Peyer's patch (tissue), 4 donors: ENCODE measurements at regions not wholly inside any gene's neighbourhood (a gene's known extent, or its start where the extent isn't known, plus 50 kb on each side); places are given as distances from the start of the nearest gene placed in this dataset.

ENCODE experiments used
- DNase-seq, 3 donors: peaks; one replicate each; pipeline ENCODE4 v3.0.0-alpha.2; 2017 to 2019
- H3K27ac ChIP-seq, 4 donors: fragments of 200-600 bp; sonication (generic); one replicate each; pipeline ENCODE4 v1.5.1; 2016 to 2019
- H3K27me3 ChIP-seq, 2 donors: fragments of 200-600 bp; sonication (generic); one replicate each; pipeline ENCODE4 v1.5.1; 2019
- H3K36me3 ChIP-seq, 3 donors: fragments of 200-600 bp; sonication (generic); one replicate each; pipeline ENCODE4 v1.5.1; 2016 to 2019
- H3K4me1 ChIP-seq, 4 donors: fragments of 200-600 bp; sonication (generic); one replicate each; pipeline ENCODE4 v1.5.1; 2016 to 2019
- H3K4me3 ChIP-seq, 4 donors: fragments of 200-600 bp; sonication (generic); 1 replicate in 3 of 4; 2 replicates in 1 of 4; pipeline ENCODE4 v1.5.1; 2016 to 2019; ENCODE audit warnings: mild to moderate bottlenecking in 1 of 4
- H3K9me3 ChIP-seq, 4 donors: fragments of 200-600 bp; sonication (generic); one replicate each; pipeline ENCODE4 v1.5.1; 2016 to 2019; ENCODE audit warnings: mild to moderate bottlenecking in 1 of 4
- POLR2A ChIP-seq, 2 donors: fragments of 450-650 bp; IDR thresholded peaks; one replicate each; pipeline ENCODE4 v1.5.1; 2017; ENCODE audit warnings: antibody characterized with exemption in 2 of 2, mild to moderate bottlenecking in 2 of 2, moderate library complexity in 2 of 2
- TF ChIP-seq, protein P1 (sequence below), 6 experiments: fragments of 450-650 bp in 4 of 6; fragments of 200-600 bp in 2 of 6; sonication (generic) in 1 of 6; IDR thresholded peaks; one replicate each; pipeline ENCODE4 v1.5.1; 2017 to 2019; ENCODE audit warnings: antibody characterized with exemption in 6 of 6, mild to moderate bottlenecking in 3 of 6, moderate library complexity in 1 of 6

DNA sequence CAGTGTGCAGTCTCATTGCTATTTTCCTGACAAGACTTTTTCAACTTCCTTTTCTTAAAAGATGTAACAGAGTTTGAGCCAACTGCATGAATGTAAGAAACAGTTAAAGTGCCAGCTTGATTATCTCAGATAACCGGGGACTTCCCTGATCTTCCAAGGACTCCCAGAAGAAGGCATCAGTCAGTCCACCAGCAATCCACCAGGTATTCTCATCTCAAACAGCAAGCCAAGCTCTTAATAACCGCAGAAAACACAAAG, 350.1 kb downstream of the LIG4 start:
- no peaks in the 10 kb centered on the region for H3K9me3 ChIP-seq
- no peaks in the 10 kb centered on the region for H3K4me1 ChIP-seq
- H3K4me3 ChIP-seq = no peak overlapping the region
- H3K27ac ChIP-seq = no peak overlapping the region
- peaks cover 0 to 21% of the 10 kb centered on the region in 2 donors for H3K27me3 ChIP-seq
- TF ChIP-seq POLR2A (IDR thresholded peaks at IDR 0.05) = no peak
- no peaks in the 10 kb centered on the region for H3K36me3 ChIP-seq
- DNase-seq = no peak

DNA sequence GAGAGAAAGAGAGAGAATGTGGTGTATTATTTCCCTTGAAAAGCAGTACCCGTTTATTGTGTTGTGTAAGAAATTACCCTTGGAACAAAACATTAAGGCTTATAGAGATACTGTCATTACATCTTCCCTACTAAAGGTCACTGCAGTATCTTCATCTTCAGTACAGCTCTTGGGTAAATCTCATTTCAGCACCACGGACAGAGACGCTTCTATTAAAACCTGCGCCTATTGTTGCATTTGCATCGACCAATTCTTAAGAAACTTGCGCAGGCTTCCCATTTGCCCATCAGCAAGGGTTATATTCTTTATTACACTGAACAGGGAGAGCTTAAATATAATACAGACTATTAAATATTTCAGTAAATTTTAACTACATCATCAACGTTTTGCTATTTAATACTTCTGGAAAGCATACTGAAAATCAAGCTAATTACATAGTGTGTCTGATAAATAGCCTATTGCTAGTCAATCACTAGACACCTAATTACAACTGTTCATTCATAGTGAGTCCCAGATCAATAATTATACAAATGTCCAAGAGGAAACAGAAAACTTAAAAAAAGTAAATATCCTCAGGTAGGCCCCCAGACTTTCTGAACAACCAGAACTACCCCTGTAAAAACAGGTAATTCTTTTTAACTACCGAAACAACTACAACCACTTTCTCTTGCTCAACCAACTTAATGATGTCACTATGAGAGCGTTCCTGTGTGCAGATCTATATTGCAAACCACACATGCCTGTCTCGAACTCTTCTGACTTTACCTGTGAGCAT, 350.6 kb downstream of the LIG4 start:
- no peak for DNase-seq
- no peak for TF ChIP-seq POLR2A (IDR thresholded peaks at IDR 0.05)
- TF ChIP-seq, protein P1, sequence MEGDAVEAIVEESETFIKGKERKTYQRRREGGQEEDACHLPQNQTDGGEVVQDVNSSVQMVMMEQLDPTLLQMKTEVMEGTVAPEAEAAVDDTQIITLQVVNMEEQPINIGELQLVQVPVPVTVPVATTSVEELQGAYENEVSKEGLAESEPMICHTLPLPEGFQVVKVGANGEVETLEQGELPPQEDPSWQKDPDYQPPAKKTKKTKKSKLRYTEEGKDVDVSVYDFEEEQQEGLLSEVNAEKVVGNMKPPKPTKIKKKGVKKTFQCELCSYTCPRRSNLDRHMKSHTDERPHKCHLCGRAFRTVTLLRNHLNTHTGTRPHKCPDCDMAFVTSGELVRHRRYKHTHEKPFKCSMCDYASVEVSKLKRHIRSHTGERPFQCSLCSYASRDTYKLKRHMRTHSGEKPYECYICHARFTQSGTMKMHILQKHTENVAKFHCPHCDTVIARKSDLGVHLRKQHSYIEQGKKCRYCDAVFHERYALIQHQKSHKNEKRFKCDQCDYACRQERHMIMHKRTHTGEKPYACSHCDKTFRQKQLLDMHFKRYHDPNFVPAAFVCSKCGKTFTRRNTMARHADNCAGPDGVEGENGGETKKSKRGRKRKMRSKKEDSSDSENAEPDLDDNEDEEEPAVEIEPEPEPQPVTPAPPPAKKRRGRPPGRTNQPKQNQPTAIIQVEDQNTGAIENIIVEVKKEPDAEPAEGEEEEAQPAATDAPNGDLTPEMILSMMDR (IDR thresholded peaks at IDR 0.05) = no peak
- H3K9me3 ChIP-seq = no peaks in the 10 kb centered on the region

DNA sequence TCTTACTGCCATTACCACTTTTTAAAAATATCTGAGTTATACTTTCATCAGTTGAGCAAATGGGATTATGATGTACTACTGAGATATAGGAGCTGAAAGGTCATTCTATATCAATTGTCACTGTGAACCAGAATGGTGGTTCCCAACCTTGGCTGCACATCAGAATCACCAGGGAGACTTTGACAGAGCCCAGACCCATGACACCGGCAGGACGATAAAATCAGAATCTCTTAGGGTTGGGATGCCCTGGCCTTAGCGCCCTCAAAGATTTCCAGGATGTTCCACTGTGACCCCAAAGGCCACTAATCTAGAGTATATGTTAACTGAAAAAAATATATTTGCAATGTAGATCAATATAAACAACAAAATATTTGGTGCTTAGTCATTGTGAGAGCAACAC, 355.1 kb downstream of the LIG4 start:
- Histone ChIP-seq H3K27me3 (no peaks in the 10 kb centered on the region), H3K4me3 (no peak overlapping the region), H3K9me3 (no peaks in the 10 kb centered on the region), H3K4me1 (no peaks in the 10 kb centered on the region), H3K36me3 (no peaks in the 10 kb centered on the region), H3K27ac (no peak overlapping the region)
- TF ChIP-seq, protein P1 (IDR thresholded peaks at IDR 0.05) = no peak
- no peak for TF ChIP-seq POLR2A (IDR thresholded peaks at IDR 0.05)
- no peak for DNase-seq

More for the DNA sequence above, 350.6 kb downstream of the LIG4 start:
- no peak overlapping the region for H3K4me3 ChIP-seq
- H3K27me3 ChIP-seq = peaks cover 0 to 21% of the 10 kb centered on the region in 2 donors
- no peaks in the 10 kb centered on the region for H3K4me1 ChIP-seq
- H3K27ac ChIP-seq = no peak overlapping the region
- no peaks in the 10 kb centered on the region for H3K36me3 ChIP-seq

DNA sequence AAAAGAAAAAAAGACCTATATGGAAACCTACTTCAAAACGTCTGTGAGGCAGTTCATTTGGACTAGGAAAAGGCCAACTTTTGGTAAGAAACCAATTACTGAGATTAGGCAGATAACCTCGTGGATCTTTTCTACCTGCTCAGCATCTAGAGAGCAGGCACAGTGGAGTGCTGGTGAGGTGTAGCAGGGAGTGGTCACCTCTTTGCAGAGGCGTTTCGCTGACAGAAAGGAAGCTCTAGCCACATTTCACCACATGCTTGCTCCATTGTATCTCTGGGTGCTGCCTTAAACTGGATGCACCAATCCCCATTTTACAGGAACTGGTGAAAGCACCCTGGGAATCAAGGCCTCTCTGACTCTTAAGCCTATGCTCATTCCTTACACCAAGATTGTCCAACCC, 360.5 kb downstream of the LIG4 start:
- Histone ChIP-seq H3K27me3 (no peaks in the 10 kb centered on the region), H3K9me3 (no peaks in the 10 kb centered on the region), H3K4me1 (no peaks in the 10 kb centered on the region), H3K27ac (no peak overlapping the region), H3K36me3 (no peaks in the 10 kb centered on the region), H3K4me3 (no peak overlapping the region)
- DNase-seq = no peak
- TF ChIP-seq POLR2A (IDR thresholded peaks at IDR 0.05) = no peak
- TF ChIP-seq, protein P1 (IDR thresholded peaks at IDR 0.05) = no peak

DNA sequence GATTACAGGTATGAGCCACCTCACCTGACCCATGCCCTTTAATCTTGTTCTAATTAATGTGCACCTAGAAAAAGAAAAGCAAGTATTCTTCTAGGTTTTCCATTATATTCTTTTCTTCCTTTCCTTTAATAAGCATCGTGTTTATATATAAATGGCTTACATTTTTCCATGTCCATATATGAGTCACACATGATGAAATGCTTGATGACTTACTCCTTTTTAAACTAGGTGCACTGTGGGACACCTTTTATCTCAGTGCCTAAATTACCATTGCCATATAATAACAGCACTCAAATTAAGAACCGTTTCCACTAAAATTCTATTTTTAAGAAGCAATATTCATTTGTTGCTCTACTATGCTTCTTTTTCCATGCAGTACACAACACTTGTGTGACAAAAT, 363.3 kb downstream of the LIG4 start:
- TF ChIP-seq, protein P1 (IDR thresholded peaks at IDR 0.05) = no peak
- no peak for TF ChIP-seq POLR2A (IDR thresholded peaks at IDR 0.05)
- no peak for DNase-seq

DNA sequence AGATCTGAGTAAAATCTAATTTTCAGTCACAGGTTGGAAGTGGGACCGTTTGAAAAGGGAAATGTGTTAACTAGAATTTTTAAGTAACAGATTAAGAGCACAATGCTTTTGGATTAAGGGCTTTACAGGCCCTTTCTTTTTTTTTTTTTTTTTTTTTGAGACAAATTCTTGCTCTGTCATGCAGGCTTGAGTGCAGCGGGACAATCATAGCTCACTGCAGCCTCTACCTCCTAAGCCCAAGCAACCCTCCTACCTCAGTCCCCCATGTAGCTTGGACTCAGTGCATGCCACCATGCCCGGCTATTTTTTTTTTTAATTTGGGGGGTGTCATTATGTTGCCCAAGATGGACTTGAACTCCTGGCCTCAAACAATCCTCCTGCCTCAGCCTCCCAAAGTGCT, 363.7 kb downstream of the LIG4 start:
- DNase-seq = no peak
- no peaks in the 10 kb centered on the region for H3K36me3 ChIP-seq
- no peaks in the 10 kb centered on the region for H3K27me3 ChIP-seq
- no peaks in the 10 kb centered on the region for H3K9me3 ChIP-seq
- H3K4me3 ChIP-seq = no peak overlapping the region
- TF ChIP-seq, protein P1 (IDR thresholded peaks at IDR 0.05) = no peak
- TF ChIP-seq POLR2A (IDR thresholded peaks at IDR 0.05) = no peak
- H3K4me1 ChIP-seq = no peaks in the 10 kb centered on the region
- no peak overlapping the region for H3K27ac ChIP-seq

More for the DNA sequence above, 363.3 kb downstream of the LIG4 start:
- Histone ChIP-seq H3K4me1 (no peaks in the 10 kb centered on the region), H3K27me3 (no peaks in the 10 kb centered on the region), H3K9me3 (no peaks in the 10 kb centered on the region), H3K36me3 (no peaks in the 10 kb centered on the region), H3K27ac (no peak overlapping the region), H3K4me3 (no peak overlapping the region)
